GM12892 (cell line): ENCODE measurements at regions not wholly inside any gene's neighbourhood (a gene's known extent, or its start where the extent isn't known, plus 50 kb on each side); places are given as distances from the start of the nearest gene placed in this dataset.

Source experiments
- POLR2A ChIP-seq: IDR thresholded peaks from 2 replicates; pipeline ENCODE4 v1.6.1; 2011; ENCODE audit warnings: low read depth, low read length, control low read depth
- POLR2AphosphoS5 ChIP-seq: IDR thresholded peaks from 2 replicates; pipeline ENCODE4 v1.6.1; 2011; ENCODE audit warnings: low read depth, low read length, control low read depth

- TF ChIP-seq POLR2AphosphoS5, result no peak
- no peak for TF ChIP-seq POLR2A
Measured at GRCh38 chr6:130676773-130677144, 150.4 kb upstream of the SMLR1 start.
